ENCODE measurements at regions not wholly inside any gene's neighbourhood (a gene's known extent, or its start where the extent isn't known, plus 50 kb on each side); places are given as distances from the start of the nearest gene placed in this dataset.

GRCh38 chr16:9412031-9412914, 320.8 kb downstream of the HAPSTR1 start:
- Histone ChIP-seq H3K79me2 (ENCODE audit: control insufficient read depth, insufficient read depth, low read length) (no peaks in the 10 kb centered on the region), H3K4me3 (replicated peaks in 1 of 4; ENCODE audit: control extremely low read depth in 1 of 4, insufficient read depth in 1 of 4, low read depth in 3 of 4, low read length in 4 of 4) (no peak overlapping the region), H3K27ac (ENCODE audit: insufficient read depth, low read length) (no peak overlapping the region), H4K20me1 (ENCODE audit: control insufficient read depth, extremely low read depth, insufficient read depth, low read length) (no peaks in the 10 kb centered on the region), H3K4me2 (ENCODE audit: extremely low read depth, insufficient read depth, low read length) (no peak overlapping the region), H2AFZ (ENCODE audit: low read length) (no peak overlapping the region), H3K4me1 (ENCODE audit: control insufficient read depth, extremely low read depth, insufficient read depth, low read length) (no peaks in the 10 kb centered on the region), H3K9ac (ENCODE audit: insufficient read depth, low read length) (no peak overlapping the region), H3K27me3 (ENCODE audit: control insufficient read depth, insufficient read depth, low read length) (no peaks in the 10 kb centered on the region), H3K9me3 (ENCODE audit: control insufficient read depth, insufficient read depth, low read depth, low read length) (no peaks in the 10 kb centered on the region), H3K36me3 (ENCODE audit: control insufficient read depth, insufficient read depth, low read length) (no peaks in the 10 kb centered on the region)
- TF ChIP-seq EZH2 (IDR thresholded peaks at IDR 0.05; ENCODE audit: low read length, missing control alignments) (no peak), CTCF (conservative IDR thresholded peaks at IDR 0.05 in 1 of 2, IDR thresholded peaks at IDR 0.05 in 1 of 2; ENCODE audit: low read depth in 1 of 2, low read length in 2 of 2) (no peak)
- DNase-seq (ENCODE audit: low read depth in 2 of 2): no peak

DNA sequence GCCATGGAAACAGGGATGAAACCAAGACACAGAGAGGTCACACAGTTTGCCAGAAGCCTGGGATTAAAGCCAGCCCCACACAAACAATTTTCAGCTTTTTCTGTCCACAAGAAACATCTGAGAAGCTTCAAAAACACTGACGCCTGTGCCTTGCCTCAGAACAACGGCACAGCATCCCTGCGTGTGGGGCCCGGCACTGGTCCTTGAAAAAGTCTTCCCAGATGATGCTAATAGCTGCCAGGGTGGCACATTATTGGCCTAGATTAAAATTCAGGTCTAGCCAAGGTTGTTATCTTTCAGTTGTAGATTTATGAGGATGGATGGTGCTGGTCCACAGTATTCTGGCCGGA, 321.4 kb downstream of the HAPSTR1 start:
- Histone ChIP-seq H3K9ac (ENCODE audit: insufficient read depth, low read length) (no peak overlapping the region), H3K27ac (ENCODE audit: insufficient read depth, low read length) (no peak overlapping the region), H3K4me3 (replicated peaks in 1 of 4; ENCODE audit: control extremely low read depth in 1 of 4, insufficient read depth in 1 of 4, low read depth in 3 of 4, low read length in 4 of 4) (no peak overlapping the region), H4K20me1 (ENCODE audit: control insufficient read depth, extremely low read depth, insufficient read depth, low read length) (no peaks in the 10 kb centered on the region), H3K4me1 (ENCODE audit: control insufficient read depth, extremely low read depth, insufficient read depth, low read length) (no peaks in the 10 kb centered on the region), H2AFZ (ENCODE audit: low read length) (no peak overlapping the region), H3K4me2 (ENCODE audit: extremely low read depth, insufficient read depth, low read length) (no peak overlapping the region), H3K79me2 (ENCODE audit: control insufficient read depth, insufficient read depth, low read length) (no peaks in the 10 kb centered on the region), H3K36me3 (ENCODE audit: control insufficient read depth, insufficient read depth, low read length) (no peaks in the 10 kb centered on the region), H3K9me3 (ENCODE audit: control insufficient read depth, insufficient read depth, low read depth, low read length) (no peaks in the 10 kb centered on the region), H3K27me3 (ENCODE audit: control insufficient read depth, insufficient read depth, low read length) (no peaks in the 10 kb centered on the region)
- TF ChIP-seq CTCF (conservative IDR thresholded peaks at IDR 0.05 in 1 of 2, IDR thresholded peaks at IDR 0.05 in 1 of 2; ENCODE audit: low read depth in 1 of 2, low read length in 2 of 2) (no peak), EZH2 (IDR thresholded peaks at IDR 0.05; ENCODE audit: low read length, missing control alignments) (no peak)
- no peak for DNase-seq (ENCODE audit: low read depth in 2 of 2)

GRCh38 chr16:9415545-9415944, 324.1 kb downstream of the HAPSTR1 start:
- DNase-seq (ENCODE audit: low read depth in 2 of 2): no peak
- Histone ChIP-seq H2AFZ (ENCODE audit: low read length) (no peak overlapping the region), H3K4me1 (ENCODE audit: control insufficient read depth, extremely low read depth, insufficient read depth, low read length) (no peaks in the 10 kb centered on the region), H3K9me3 (ENCODE audit: control insufficient read depth, insufficient read depth, low read depth, low read length) (no peaks in the 10 kb centered on the region), H3K27ac (ENCODE audit: insufficient read depth, low read length) (no peak overlapping the region), H4K20me1 (ENCODE audit: control insufficient read depth, extremely low read depth, insufficient read depth, low read length) (no peaks in the 10 kb centered on the region), H3K4me2 (ENCODE audit: extremely low read depth, insufficient read depth, low read length) (no peak overlapping the region), H3K9ac (ENCODE audit: insufficient read depth, low read length) (no peak overlapping the region), H3K36me3 (ENCODE audit: control insufficient read depth, insufficient read depth, low read length) (no peaks in the 10 kb centered on the region), H3K79me2 (ENCODE audit: control insufficient read depth, insufficient read depth, low read length) (no peaks in the 10 kb centered on the region), H3K4me3 (replicated peaks in 1 of 4; ENCODE audit: control extremely low read depth in 1 of 4, insufficient read depth in 1 of 4, low read depth in 3 of 4, low read length in 4 of 4) (no peak overlapping the region), H3K27me3 (ENCODE audit: control insufficient read depth, insufficient read depth, low read length) (no peaks in the 10 kb centered on the region)
- TF ChIP-seq CTCF (conservative IDR thresholded peaks at IDR 0.05 in 1 of 2, IDR thresholded peaks at IDR 0.05 in 1 of 2; ENCODE audit: low read depth in 1 of 2, low read length in 2 of 2): no peak
- TF ChIP-seq EZH2 (IDR thresholded peaks at IDR 0.05; ENCODE audit: low read length, missing control alignments): no peak

Data from fibroblast of lung (primary cell).